Transverse colon (tissue), 4 donors: ENCODE measurements at regions not wholly inside any gene's neighbourhood (a gene's known extent, or its start where the extent isn't known, plus 50 kb on each side); places are given as distances from the start of the nearest gene placed in this dataset.
"Not testable (repeated sequence)": the region's sequence is repeated elsewhere in the genome, so short reads cannot be mapped to it uniquely, and the experiment has no call there.

Experiments used
- DNase-seq: peaks from one replicate; pipeline ENCODE4 v3.0.0-alpha.2; 2019
- H3K27ac ChIP-seq, 4 donors: fragments of 200-600 bp; sonication (generic); 2 replicates each; pipeline ENCODE4 v1.5.1; 2016 to 2018; ENCODE audit warnings: inconsistent platforms in 4 of 4
- H3K27me3 ChIP-seq: fragments of 200-600 bp; sonication (generic); 2 replicates; pipeline ENCODE4 v1.5.1; 2017; ENCODE audit warnings: inconsistent platforms
- H3K36me3 ChIP-seq, 4 donors: fragments of 200-600 bp; sonication (generic); 2 replicates each; pipeline ENCODE4 v1.5.1; 2017 to 2019; ENCODE audit warnings: inconsistent platforms in 4 of 4
- H3K4me1 ChIP-seq, 4 donors: fragments of 200-600 bp; sonication (generic); 2 replicates each; pipeline ENCODE4 v1.5.1; 2017 to 2020; ENCODE audit warnings: inconsistent platforms in 4 of 4
- H3K4me3 ChIP-seq, 4 donors: fragments of 200-600 bp; sonication (generic); 1 replicate in 1 of 4; 2 replicates in 3 of 4; pipeline versions ENCODE4 v1.5.1 to v1.6.1; 2017 to 2019; ENCODE audit warnings: inconsistent platforms in 4 of 4
- H3K9me3 ChIP-seq, 2 donors: fragments of 200-600 bp; sonication (generic); 2 replicates each; pipeline ENCODE4 v1.5.1; 2017 to 2019; ENCODE audit warnings: inconsistent platforms in 2 of 2
- EP300 ChIP-seq: sonication (generic); formaldehyde crosslinking; IDR thresholded peaks from one replicate; pipeline ENCODE4 v1.6.1; 2017; ENCODE audit warnings: antibody characterized with exemption, low read depth
- POLR2A ChIP-seq: fragments of 450-650 bp; IDR thresholded peaks from one replicate; pipeline ENCODE4 v1.6.1; 2016; ENCODE audit warnings: antibody characterized with exemption, mild to moderate bottlenecking, moderate library complexity
- POLR2AphosphoS5 ChIP-seq, 3 donors: sonication (generic); formaldehyde crosslinking; IDR thresholded peaks; one replicate each; pipeline ENCODE4 v1.6.1; 2016; ENCODE audit warnings: antibody characterized with exemption in 3 of 3
- WGBS, 2 donors: methylation state at CpG; one replicate each; pipeline ENCODE4 v1.1.5; 2018; ENCODE audit warnings: low coverage in 1 of 2; 5-methylcytosine and 5-hydroxymethylcytosine counted together
- in situ Hi-C, 4 donors: fragments of 200-750 bp; cut with MboI; loops; one replicate each; pipeline versions ENCODE4 v1.15.0 to v1.15.1; 2017; ENCODE audit warnings: low sequenced_read_pairs in 3 of 4, low pct_ligation_motif_present in 1 of 4, low pct_unique_long_range_greater_than_20kb in 1 of 4
- intact Hi-C: fragments of 100-400 bp; cut with DNase I; formaldehyde crosslinking; loops from one replicate; pipeline ENCODE4 v1.15.1; 2023; ENCODE audit warnings: low total_unique reads
- TF ChIP-seq, protein P1 (sequence below), 5 experiments: fragments of 200-600 bp in 3 of 5; fragments of 450-650 bp in 2 of 5; sonication (generic) in 3 of 5; IDR thresholded peaks; 1 replicate in 2 of 5; 2 replicates in 3 of 5; pipeline ENCODE4 v1.5.1; 2016 to 2017; ENCODE audit warnings: antibody characterized with exemption in 5 of 5, inconsistent platforms in 3 of 5, mild to moderate bottlenecking in 2 of 5, moderate library complexity in 1 of 5

DNA sequence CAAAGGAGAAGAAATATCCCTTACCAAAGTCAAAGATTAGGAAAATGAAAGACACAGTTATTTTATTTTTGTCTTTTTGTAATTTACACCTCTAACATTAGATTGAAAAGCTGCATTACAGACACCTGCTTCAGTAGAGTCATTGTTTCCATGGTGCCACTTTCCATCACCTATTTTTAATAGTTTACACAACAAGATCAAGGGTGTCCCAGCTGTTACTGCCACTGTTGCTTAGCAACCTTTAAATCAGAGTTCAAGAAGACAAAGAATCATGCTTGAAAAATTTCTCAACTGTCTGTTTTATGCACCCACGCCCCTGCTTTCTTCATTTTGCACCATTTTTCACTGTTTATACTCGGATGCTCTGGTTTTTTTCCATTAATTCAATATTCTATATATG is 668.2 kb upstream of the GJE1 start:
- no peak for TF ChIP-seq POLR2AphosphoS5 (IDR thresholded peaks at IDR 0.05)
- no peak for TF ChIP-seq EP300
- TF ChIP-seq POLR2A, result no peak
- TF ChIP-seq, protein P1, sequence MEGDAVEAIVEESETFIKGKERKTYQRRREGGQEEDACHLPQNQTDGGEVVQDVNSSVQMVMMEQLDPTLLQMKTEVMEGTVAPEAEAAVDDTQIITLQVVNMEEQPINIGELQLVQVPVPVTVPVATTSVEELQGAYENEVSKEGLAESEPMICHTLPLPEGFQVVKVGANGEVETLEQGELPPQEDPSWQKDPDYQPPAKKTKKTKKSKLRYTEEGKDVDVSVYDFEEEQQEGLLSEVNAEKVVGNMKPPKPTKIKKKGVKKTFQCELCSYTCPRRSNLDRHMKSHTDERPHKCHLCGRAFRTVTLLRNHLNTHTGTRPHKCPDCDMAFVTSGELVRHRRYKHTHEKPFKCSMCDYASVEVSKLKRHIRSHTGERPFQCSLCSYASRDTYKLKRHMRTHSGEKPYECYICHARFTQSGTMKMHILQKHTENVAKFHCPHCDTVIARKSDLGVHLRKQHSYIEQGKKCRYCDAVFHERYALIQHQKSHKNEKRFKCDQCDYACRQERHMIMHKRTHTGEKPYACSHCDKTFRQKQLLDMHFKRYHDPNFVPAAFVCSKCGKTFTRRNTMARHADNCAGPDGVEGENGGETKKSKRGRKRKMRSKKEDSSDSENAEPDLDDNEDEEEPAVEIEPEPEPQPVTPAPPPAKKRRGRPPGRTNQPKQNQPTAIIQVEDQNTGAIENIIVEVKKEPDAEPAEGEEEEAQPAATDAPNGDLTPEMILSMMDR (IDR thresholded peaks at IDR 0.05), result no peak
- Histone ChIP-seq H3K9me3 (no peaks in the 10 kb centered on the region), H3K4me1 (no peaks in the 10 kb centered on the region), H3K4me3 (no peak overlapping the region), H3K27me3 (no peaks in the 10 kb centered on the region), H3K27ac (no peak overlapping the region), H3K36me3 (no peaks in the 10 kb centered on the region)
- in situ Hi-C loops, result no loop called here
- intact Hi-C loops, result no loop called here
- WGBS, 2 donors, result 20 to 37% methylated on average over 2 of the region's 2 CpGs
- DNase-seq, result no peak

DNA sequence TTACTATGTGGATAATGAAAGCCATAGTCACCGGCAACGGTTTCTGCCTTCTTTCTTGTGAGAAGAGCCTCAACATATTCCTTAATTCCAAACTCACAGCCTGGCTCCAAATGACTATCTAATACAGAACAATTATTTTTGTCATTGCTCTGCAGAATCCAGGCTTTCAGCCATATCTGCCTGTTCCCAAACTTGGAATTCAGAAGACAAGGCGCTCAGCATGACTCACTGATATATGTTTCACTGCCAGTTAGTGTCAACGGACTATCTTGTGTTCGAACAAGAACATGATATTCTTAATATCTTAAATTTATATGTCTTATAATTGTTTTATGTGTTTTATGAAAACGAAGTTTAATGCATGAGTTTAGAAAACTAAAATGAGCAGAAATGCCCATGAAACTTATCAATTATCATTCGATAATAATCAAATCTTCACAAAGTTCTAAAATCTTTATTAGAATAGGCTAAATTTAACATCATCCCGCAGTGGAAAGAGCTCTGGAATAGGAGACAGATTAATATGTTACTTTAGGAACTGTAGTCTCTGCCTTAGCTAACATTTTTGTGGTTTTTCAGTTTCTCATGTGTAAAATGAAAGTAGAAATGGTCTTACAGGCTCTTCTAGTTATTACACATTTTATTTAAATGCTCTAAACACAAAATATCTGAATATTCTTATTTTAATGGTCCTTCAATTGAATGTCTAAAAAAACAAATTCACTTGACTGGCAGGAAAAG is 669.3 kb upstream of the GJE1 start:
- Histone ChIP-seq H3K36me3 (no peaks in the 10 kb centered on the region), H3K27me3 (no peaks in the 10 kb centered on the region), H3K9me3 (no peaks in the 10 kb centered on the region), H3K27ac (no peak overlapping the region), H3K4me1 (no peaks in the 10 kb centered on the region), H3K4me3 (no peak overlapping the region)
- TF ChIP-seq POLR2AphosphoS5 (IDR thresholded peaks at IDR 0.05), result no peak
- TF ChIP-seq, protein P1 (IDR thresholded peaks at IDR 0.05), result no peak
- in situ Hi-C loops, result no loop called here
- WGBS, 2 donors, result 76 to 79% methylated on average over 6 to 8 of the region's 8 CpGs
- intact Hi-C loops, result no loop called here
- DNase-seq, result no peak

DNA sequence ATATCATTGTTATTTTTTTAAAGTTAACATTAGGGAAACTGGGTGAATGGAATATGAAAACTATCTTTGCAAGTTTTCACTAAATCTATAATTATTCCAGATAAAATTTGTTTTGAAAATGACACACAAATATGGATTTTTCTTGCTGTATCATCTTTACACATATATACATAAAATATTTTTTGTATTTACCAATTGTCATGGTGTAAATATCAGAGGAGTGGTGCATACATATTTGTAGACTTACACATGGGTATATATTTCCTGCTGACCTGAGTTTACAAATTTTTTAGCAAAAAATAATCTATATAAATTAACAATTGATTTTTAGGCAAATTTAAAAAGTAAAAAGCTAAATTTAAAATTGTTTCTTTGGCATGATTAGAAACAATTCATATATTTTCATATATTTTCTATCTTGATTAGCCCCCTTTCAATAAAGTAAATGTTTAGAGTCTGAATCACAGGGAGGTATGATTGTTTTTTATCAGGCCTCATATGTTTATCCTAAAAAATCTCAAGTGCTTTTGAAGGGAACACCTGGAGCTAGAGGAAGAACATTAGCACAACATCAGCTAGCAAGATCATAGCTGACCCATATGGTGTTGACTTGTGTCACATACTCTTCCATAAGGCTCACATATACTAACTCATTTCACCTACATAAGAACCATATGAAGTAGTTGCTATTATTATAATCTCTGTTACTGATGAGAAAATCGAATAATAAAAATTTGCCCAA is 671.8 kb upstream of the GJE1 start:
- in situ Hi-C loops, result no loop called here
- H3K4me3 ChIP-seq, result no peak overlapping the region
- no peaks in the 10 kb centered on the region for H3K36me3 ChIP-seq
- TF ChIP-seq EP300 (no peak), POLR2AphosphoS5 (IDR thresholded peaks at IDR 0.05) (no peak), POLR2A (no peak)
- TF ChIP-seq, protein P1 (IDR thresholded peaks at IDR 0.05), result no peak
- H3K27ac ChIP-seq, result no peak overlapping the region
- intact Hi-C loops, result no loop called here
- no peaks in the 10 kb centered on the region for H3K9me3 ChIP-seq
- no peaks in the 10 kb centered on the region for H3K27me3 ChIP-seq
- no peak for DNase-seq
- 92 to 100% methylated on average over 1 of the region's 1 CpG for WGBS, 2 donors
- no peaks in the 10 kb centered on the region for H3K4me1 ChIP-seq

DNA sequence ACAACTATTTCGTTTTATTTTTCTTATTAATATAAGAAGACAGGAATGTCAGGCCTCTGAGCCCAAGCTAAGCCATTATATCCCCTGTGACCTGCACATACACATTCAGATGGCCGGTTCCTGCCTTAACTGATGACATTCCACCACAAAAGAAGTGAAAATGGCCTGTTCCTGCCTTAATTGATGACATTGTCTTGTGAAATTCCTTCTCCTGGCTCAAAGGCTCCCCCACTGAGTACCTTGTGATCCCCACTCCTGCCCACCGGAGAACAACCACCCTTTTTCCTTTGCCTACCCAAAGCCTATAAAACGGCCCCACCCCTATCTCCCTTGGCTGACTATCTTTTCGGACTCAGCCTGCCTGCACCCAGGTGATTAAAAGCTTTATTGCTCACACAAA is 672.5 kb upstream of the GJE1 start:
- H3K4me1 ChIP-seq, H3K27me3 ChIP-seq, H3K4me3 ChIP-seq, H3K27ac ChIP-seq, H3K36me3 ChIP-seq, in situ Hi-C loops, H3K9me3 ChIP-seq, DNase-seq, intact Hi-C loops: not testable (repeated sequence)
- WGBS, 2 donors, result 56 to 69% methylated on average over 5 of the region's 5 CpGs

DNA sequence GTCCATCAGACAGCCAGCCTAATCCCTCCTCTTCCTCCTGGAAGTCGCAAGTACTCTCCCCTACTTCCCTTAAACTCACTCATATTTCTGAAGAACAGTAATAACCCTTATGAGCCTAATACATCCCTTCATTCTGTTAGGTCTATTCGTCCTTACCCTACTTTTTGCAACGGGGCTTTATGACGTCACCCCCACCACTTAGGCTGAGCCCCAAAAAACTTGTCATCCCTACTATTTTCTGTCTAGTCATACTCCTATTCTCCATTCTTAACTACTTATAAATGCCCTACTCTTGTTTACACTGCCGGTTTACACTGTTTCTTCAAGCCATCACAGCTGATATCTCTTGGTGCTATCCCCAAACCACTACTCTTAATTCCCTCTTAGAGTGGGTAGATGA is 674.7 kb upstream of the GJE1 start:
- DNase-seq, H3K27ac ChIP-seq, intact Hi-C loops, H3K36me3 ChIP-seq, H3K9me3 ChIP-seq, H3K27me3 ChIP-seq, H3K4me1 ChIP-seq, in situ Hi-C loops, H3K4me3 ChIP-seq: not testable (repeated sequence)
- WGBS, 2 donors, result 89 to 100% methylated on average over 4 to 5 of the region's 5 CpGs
